DND-41 (cell line): ENCODE measurements at regions not wholly inside any gene's neighbourhood (a gene's known extent, or its start where the extent isn't known, plus 50 kb on each side); places are given as distances from the start of the nearest gene placed in this dataset.

Experiments used
- ATAC-seq: fragments of 200-7000 bp; cut with Tn5 transposase; 3 replicates; pipeline ENCODE4 v1.9.1; 2021; ENCODE audit warnings: low read depth; ENCODE audit not compliant: insufficient read depth
- DNase-seq: peaks from one replicate; pipeline ENCODE4 v3.0.0-alpha.2; 2020
- H2AFZ ChIP-seq: 2 replicates; pipeline ENCODE4 v1.6.0; 2012; ENCODE audit warnings: low read depth, low read length
- H3K27ac ChIP-seq: 2 replicates; pipeline ENCODE4 v1.5.1; 2012; ENCODE audit warnings: low read length, inconsistent platforms
- H3K27me3 ChIP-seq: fragments of 200-600 bp; sonication (generic); 2 replicates; pipeline ENCODE4 v1.6.0; 2012; ENCODE audit warnings: low read length, mild to moderate bottlenecking, inconsistent platforms; ENCODE audit not compliant: insufficient read depth, poor library complexity
- H3K36me3 ChIP-seq: 2 replicates; pipeline ENCODE4 v1.5.1; 2012; ENCODE audit warnings: low read length, inconsistent platforms; ENCODE audit not compliant: insufficient read depth
- H3K4me1 ChIP-seq: 2 replicates; pipeline ENCODE4 v1.5.1; 2012; ENCODE audit warnings: mild to moderate bottlenecking, low read length; ENCODE audit not compliant: insufficient read depth
- H3K4me2 ChIP-seq: 2 replicates; pipeline ENCODE4 v1.6.0; 2012; ENCODE audit warnings: mild to moderate bottlenecking, moderate library complexity, low read length, inconsistent platforms; ENCODE audit not compliant: insufficient read depth
- H3K4me3 ChIP-seq, 2 experiments: fragments of 200-600 bp in 1 of 2; shearing (Covaris generic) in 1 of 2; 2 replicates each; pipeline ENCODE4 v1.5.1; 2012 to 2016; ENCODE audit warnings: inconsistent platforms in 2 of 2, low read length in 2 of 2, mild to moderate bottlenecking in 2 of 2, low read depth in 1 of 2, moderate library complexity in 1 of 2
- H3K79me2 ChIP-seq: 2 replicates; pipeline ENCODE4 v1.6.0; 2012; ENCODE audit warnings: low read length, inconsistent platforms; ENCODE audit not compliant: insufficient read depth
- H3K9ac ChIP-seq: 2 replicates; pipeline ENCODE4 v1.6.0; 2012; ENCODE audit warnings: low read depth, mild to moderate bottlenecking, inconsistent platforms, low read length, moderate library complexity
- H3K9me3 ChIP-seq: 2 replicates; pipeline ENCODE4 v1.5.1; 2012; ENCODE audit warnings: low read length, moderate library complexity, mild to moderate bottlenecking, inconsistent platforms; ENCODE audit not compliant: insufficient read depth, severe bottlenecking
- H4K20me1 ChIP-seq: 2 replicates; pipeline ENCODE4 v1.6.0; 2012; ENCODE audit warnings: low read length; ENCODE audit not compliant: insufficient read depth
- CTCF ChIP-seq: IDR thresholded peaks from 2 replicates; pipeline ENCODE4 v1.5.1; 2012; ENCODE audit warnings: borderline replicate concordance, low read length, moderate library complexity, mild to moderate bottlenecking; ENCODE audit not compliant: poor library complexity, severe bottlenecking; ENCODE audit errors: extremely low read depth
- EZH2 ChIP-seq: IDR thresholded peaks from 3 replicates; pipeline ENCODE4 v1.6.1; 2012; ENCODE audit warnings: borderline replicate concordance, low read depth, mild to moderate bottlenecking, moderate library complexity, low read length, inconsistent platforms; ENCODE audit not compliant: severe bottlenecking

- Histone ChIP-seq H3K4me1 (no peaks in the 10 kb centered on the region), H3K4me2 (no peak overlapping the region), H3K9ac (no peak overlapping the region), H3K27me3 (no peaks in the 10 kb centered on the region), H3K4me3 (no peak overlapping the region), H3K36me3 (no peaks in the 10 kb centered on the region), H4K20me1 (no peaks in the 10 kb centered on the region), H3K79me2 (no peaks in the 10 kb centered on the region), H3K9me3 (no peaks in the 10 kb centered on the region), H3K27ac (no peak overlapping the region), H2AFZ (no peak overlapping the region)
- TF ChIP-seq EZH2 (no peak), CTCF (no peak)
- DNase-seq: no peak
- no peak for ATAC-seq
These were observed 328.9 kb downstream of the DEPDC1B start for GRCh38 chr5:60371065-60371464.

GRCh38 chr5:60370508-60370907, 329.5 kb downstream of the DEPDC1B start:
- Histone ChIP-seq H4K20me1 (no peaks in the 10 kb centered on the region), H3K36me3 (no peaks in the 10 kb centered on the region), H3K4me2 (no peak overlapping the region), H3K9ac (no peak overlapping the region), H3K79me2 (no peaks in the 10 kb centered on the region), H3K27ac (no peak overlapping the region), H3K4me3 (no peak overlapping the region), H3K27me3 (no peaks in the 10 kb centered on the region), H3K9me3 (no peaks in the 10 kb centered on the region), H3K4me1 (no peaks in the 10 kb centered on the region), H2AFZ (no peak overlapping the region)
- ATAC-seq: no peak
- DNase-seq: no peak
- TF ChIP-seq CTCF (no peak), EZH2 (no peak)

- TF ChIP-seq EZH2 (no peak), CTCF (no peak)
- H3K4me1 ChIP-seq: no peaks in the 10 kb centered on the region
- H3K9ac ChIP-seq: no peak overlapping the region
- H3K4me3 ChIP-seq: no peak overlapping the region
- no peaks in the 10 kb centered on the region for H3K27me3 ChIP-seq
- no peaks in the 10 kb centered on the region for H3K9me3 ChIP-seq
- H2AFZ ChIP-seq: no peak overlapping the region
- DNase-seq (no peak), ATAC-seq (no peak)
- no peaks in the 10 kb centered on the region for H3K79me2 ChIP-seq
- no peaks in the 10 kb centered on the region for H3K36me3 ChIP-seq
- no peak overlapping the region for H3K4me2 ChIP-seq
- H4K20me1 ChIP-seq: no peaks in the 10 kb centered on the region
- H3K27ac ChIP-seq: no peak overlapping the region
These were observed 330.6 kb downstream of the DEPDC1B start for GRCh38 chr5:60369391-60369790.

GRCh38 chr5:60368100-60368499, 331.9 kb downstream of the DEPDC1B start:
- DNase-seq (no peak), ATAC-seq (no peak)
- Histone ChIP-seq H3K36me3 (no peaks in the 10 kb centered on the region), H3K9me3 (no peaks in the 10 kb centered on the region), H4K20me1 (no peaks in the 10 kb centered on the region), H2AFZ (no peak overlapping the region), H3K9ac (no peak overlapping the region), H3K4me1 (no peaks in the 10 kb centered on the region), H3K27ac (no peak overlapping the region), H3K27me3 (no peaks in the 10 kb centered on the region), H3K79me2 (no peaks in the 10 kb centered on the region), H3K4me2 (no peak overlapping the region), H3K4me3 (no peak overlapping the region)
- TF ChIP-seq EZH2 (no peak), CTCF (no peak)
